ENCODE measurements at regions not wholly inside any gene's neighbourhood (a gene's known extent, or its start where the extent isn't known, plus 50 kb on each side); places are given as distances from the start of the nearest gene placed in this dataset.

- Histone ChIP-seq H3K4me3 (replicated peaks in 1 of 2; ENCODE audit: low read depth in 1 of 2, low read length in 2 of 2) (no peak overlapping the region), H3K9me2 (ENCODE audit: insufficient read depth) (no peaks in the 10 kb centered on the region), H3K27ac (ENCODE audit: low read depth, low read length) (no peak overlapping the region), H4K20me1 (ENCODE audit: insufficient read depth) (no peaks in the 10 kb centered on the region), H3K27me3 (ENCODE audit: insufficient read depth, low read length) (no peaks in the 10 kb centered on the region), H3K9ac (ENCODE audit: low read length) (no peak overlapping the region), H3K79me2 (ENCODE audit: insufficient read depth, low read length) (no peaks in the 10 kb centered on the region), H3K9me3 (ENCODE audit: control insufficient read depth in 1 of 2, insufficient read depth in 1 of 2, low read depth in 1 of 2, low read length in 2 of 2) (no peaks in the 10 kb centered on the region), H3K4me2 (ENCODE audit: low read length) (no peak overlapping the region), H2AFZ (ENCODE audit: low read depth, low read length, poor library complexity, severe bottlenecking) (no peak overlapping the region), H3K36me3 (ENCODE audit: control insufficient read depth in 1 of 2, insufficient read depth in 2 of 2, low read length in 2 of 2) (no peaks in the 10 kb centered on the region), H3K4me1 (ENCODE audit: control insufficient read depth in 1 of 2, insufficient read depth in 2 of 2, low read length in 2 of 2) (no peaks in the 10 kb centered on the region)
- ChIA-PET POLR2A (no interaction called here), RAD21 (ENCODE audit: low non-redundant PET in 1 of 2, low total read pairs in 2 of 2, uncharacterized antibody in 2 of 2, unreplicated experiment in 2 of 2) (interaction anchor here in 1 of 2 experiments (0.8 kb wide), 1 partner anchor 68 kb away, joined by 3 read pairs; no protein-coding TSS in a partner anchor), CTCF (interaction anchor here (0.7 to 2.8 kb wide), 5 partner anchors 68 to 1389 kb away, joined by 3 to 26 read pairs (median 3); no protein-coding TSS in a partner anchor)
- intact Hi-C loops (cut with micrococcal nuclease): no loop called here
- DNase-seq (ENCODE audit: low read depth, low spot score): no peak
- no TSS peak for BruUV-seq (replicated peaks)
- no peak for TF ChIP-seq ELF1 (IDR thresholded peaks at IDR 0.05; ENCODE audit: borderline replicate concordance, low read depth)
- TF ChIP-seq, protein P1, sequence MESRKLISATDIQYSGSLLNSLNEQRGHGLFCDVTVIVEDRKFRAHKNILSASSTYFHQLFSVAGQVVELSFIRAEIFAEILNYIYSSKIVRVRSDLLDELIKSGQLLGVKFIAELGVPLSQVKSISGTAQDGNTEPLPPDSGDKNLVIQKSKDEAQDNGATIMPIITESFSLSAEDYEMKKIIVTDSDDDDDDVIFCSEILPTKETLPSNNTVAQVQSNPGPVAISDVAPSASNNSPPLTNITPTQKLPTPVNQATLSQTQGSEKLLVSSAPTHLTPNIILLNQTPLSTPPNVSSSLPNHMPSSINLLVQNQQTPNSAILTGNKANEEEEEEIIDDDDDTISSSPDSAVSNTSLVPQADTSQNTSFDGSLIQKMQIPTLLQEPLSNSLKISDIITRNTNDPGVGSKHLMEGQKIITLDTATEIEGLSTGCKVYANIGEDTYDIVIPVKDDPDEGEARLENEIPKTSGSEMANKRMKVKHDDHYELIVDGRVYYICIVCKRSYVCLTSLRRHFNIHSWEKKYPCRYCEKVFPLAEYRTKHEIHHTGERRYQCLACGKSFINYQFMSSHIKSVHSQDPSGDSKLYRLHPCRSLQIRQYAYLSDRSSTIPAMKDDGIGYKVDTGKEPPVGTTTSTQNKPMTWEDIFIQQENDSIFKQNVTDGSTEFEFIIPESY (IDR thresholded peaks at IDR 0.05; ENCODE audit: extremely low read depth, insufficient replicate concordance, low read length): no peak
- TF ChIP-seq JUND (IDR thresholded peaks at IDR 0.05): no peak
- no peak for TF ChIP-seq EGR1 (IDR thresholded peaks at IDR 0.05; ENCODE audit: low read depth)
- TF ChIP-seq, protein P2, sequence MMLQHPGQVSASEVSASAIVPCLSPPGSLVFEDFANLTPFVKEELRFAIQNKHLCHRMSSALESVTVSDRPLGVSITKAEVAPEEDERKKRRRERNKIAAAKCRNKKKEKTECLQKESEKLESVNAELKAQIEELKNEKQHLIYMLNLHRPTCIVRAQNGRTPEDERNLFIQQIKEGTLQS (IDR thresholded peaks at IDR 0.05): no peak
- TF ChIP-seq CEBPB (IDR thresholded peaks at IDR 0.05; ENCODE audit: low read depth): no peak
- no peak for TF ChIP-seq ZNF274 (IDR thresholded peaks at IDR 0.05; ENCODE audit: low read depth, low read length)
- TF ChIP-seq EZH2phosphoT487 (IDR thresholded peaks at IDR 0.05; ENCODE audit: borderline replicate concordance): no peak
- TF ChIP-seq RAD21 (IDR thresholded peaks at IDR 0.05; ENCODE audit: low read depth): no peak
- TF ChIP-seq CTCF (IDR thresholded peaks at IDR 0.05 in 2 of 3, conservative IDR thresholded peaks at IDR 0.05 in 1 of 3; ENCODE audit: borderline replicate concordance in 1 of 3, insufficient read depth in 1 of 3, low read depth in 2 of 3, low read length in 2 of 3): no peak
- TF ChIP-seq ZFX (IDR thresholded peaks at IDR 0.05): no peak
- TF ChIP-seq YY1 (IDR thresholded peaks at IDR 0.05; ENCODE audit: extremely low read depth, insufficient replicate concordance, low read depth, low read length): no peak
- ATAC-seq: no peak
Observed at GRCh38 chr5:113680534-113680933, 167.0 kb downstream of the YTHDC2 start.
